ENCODE measurements at regions not wholly inside any gene's neighbourhood (a gene's known extent, or its start where the extent isn't known, plus 50 kb on each side); places are given as distances from the start of the nearest gene placed in this dataset.

- DNase-seq (ENCODE audit: low read depth), result no peak
Measured at GRCh38 chr9:80622508-80622907, 1050.7 kb downstream of the TLE4 start.

GRCh38 chr9:80619356-80619755 is 1047.6 kb downstream of the TLE4 start:
- DNase-seq (ENCODE audit: low read depth), result no peak

GRCh38 chr9:80615964-80616363 is 1044.2 kb downstream of the TLE4 start:
- DNase-seq (ENCODE audit: low read depth), result no peak

- no peak for DNase-seq (ENCODE audit: low read depth)
Measured at GRCh38 chr9:80605793-80606192, 1034.0 kb downstream of the TLE4 start.

GRCh38 chr9:80605129-80605528 is 1033.4 kb downstream of the TLE4 start:
- DNase-seq (ENCODE audit: low read depth), result no peak

GRCh38 chr9:80602291-80602690 is 1030.5 kb downstream of the TLE4 start:
- DNase-seq (ENCODE audit: low read depth), result no peak

- no peak for DNase-seq (ENCODE audit: low read depth)
Measured at GRCh38 chr9:80596579-80596978, 1024.8 kb downstream of the TLE4 start.

GRCh38 chr9:80595192-80595591 is 1023.4 kb downstream of the TLE4 start:
- no peak for DNase-seq (ENCODE audit: low read depth)

- no peak for DNase-seq (ENCODE audit: low read depth)
Measured at GRCh38 chr9:80592413-80592812, 1020.6 kb downstream of the TLE4 start.

GRCh38 chr9:80586786-80587330 is 1015.1 kb downstream of the TLE4 start:
- DNase-seq (ENCODE audit: low read depth), result no peak

GRCh38 chr9:80571953-80572352 is 1000.2 kb downstream of the TLE4 start:
- no peak for DNase-seq (ENCODE audit: low read depth)

- no peak for DNase-seq (ENCODE audit: low read depth)
Measured at GRCh38 chr9:80569236-80569635, 997.5 kb downstream of the TLE4 start.

GRCh38 chr9:80561526-80561925 is 989.8 kb downstream of the TLE4 start:
- no peak for DNase-seq (ENCODE audit: low read depth)

GRCh38 chr9:80560976-80561375 is 989.2 kb downstream of the TLE4 start:
- DNase-seq (ENCODE audit: low read depth), result no peak

GRCh38 chr9:80557256-80557655 is 985.5 kb downstream of the TLE4 start:
- no peak for DNase-seq (ENCODE audit: low read depth)

- DNase-seq (ENCODE audit: low read depth), result no peak
Measured at GRCh38 chr9:80556631-80557030, 984.9 kb downstream of the TLE4 start.

- DNase-seq (ENCODE audit: low read depth), result no peak
Measured at GRCh38 chr9:80555782-80556325, 984.1 kb downstream of the TLE4 start.

GRCh38 chr9:80554856-80555255 is 983.1 kb downstream of the TLE4 start:
- no peak for DNase-seq (ENCODE audit: low read depth)

- DNase-seq (ENCODE audit: low read depth), result no peak
Measured at GRCh38 chr9:80554301-80554700, 982.5 kb downstream of the TLE4 start.

- no peak for DNase-seq (ENCODE audit: low read depth)
Measured at GRCh38 chr9:80552931-80553330, 981.2 kb downstream of the TLE4 start.

GRCh38 chr9:80550181-80550580 is 978.4 kb downstream of the TLE4 start:
- no peak for DNase-seq (ENCODE audit: low read depth)

- DNase-seq (ENCODE audit: low read depth), result no peak
Measured at GRCh38 chr9:80547613-80548012, 975.8 kb downstream of the TLE4 start.

- no peak for DNase-seq (ENCODE audit: low read depth)
Measured at GRCh38 chr9:80540387-80540786, 968.6 kb downstream of the TLE4 start.

- no peak for DNase-seq (ENCODE audit: low read depth)
Measured at GRCh38 chr9:80538976-80539375, 967.2 kb downstream of the TLE4 start.

GRCh38 chr9:80522465-80522864 is 950.7 kb downstream of the TLE4 start:
- no peak for DNase-seq (ENCODE audit: low read depth)
